ENCODE measurements at regions not wholly inside any gene's neighbourhood (a gene's known extent, or its start where the extent isn't known, plus 50 kb on each side); places are given as distances from the start of the nearest gene placed in this dataset.

GRCh38 chr3:95084738-95085137, 1021.9 kb downstream of the NSUN3 start:
- no peak for TF ChIP-seq CTCF (IDR thresholded peaks at IDR 0.05; ENCODE audit: low read depth, low read length)

GRCh38 chr3:95088464-95088863, 1025.6 kb downstream of the NSUN3 start:
- H3K27me3 ChIP-seq = no peaks in the 10 kb centered on the region
- no peak for TF ChIP-seq CTCF (IDR thresholded peaks at IDR 0.05; ENCODE audit: low read depth, low read length)
- H3K4me1 ChIP-seq (ENCODE audit: low read depth) = no peaks in the 10 kb centered on the region
- no peak for DNase-seq (ENCODE audit: low read depth in 1 of 2, low spot score in 1 of 2)
- no peaks in the 10 kb centered on the region for H3K36me3 ChIP-seq
- no peak overlapping the region for H3K27ac ChIP-seq
- no peaks in the 10 kb centered on the region for H3K9me3 ChIP-seq (ENCODE audit: low read depth)
- no peak overlapping the region for H3K4me3 ChIP-seq

More at GRCh38 chr3:95084738-95085137, 1021.9 kb downstream of the NSUN3 start:
- no peak for DNase-seq (ENCODE audit: low read depth in 1 of 2, low spot score in 1 of 2)
- Histone ChIP-seq H3K36me3 (no peaks in the 10 kb centered on the region), H3K4me1 (ENCODE audit: low read depth) (no peaks in the 10 kb centered on the region), H3K27me3 (no peaks in the 10 kb centered on the region), H3K27ac (no peak overlapping the region), H3K9me3 (ENCODE audit: low read depth) (no peaks in the 10 kb centered on the region), H3K4me3 (no peak overlapping the region)

- Histone ChIP-seq H3K27me3 (no peaks in the 10 kb centered on the region), H3K4me3 (no peak overlapping the region), H3K4me1 (ENCODE audit: low read depth) (no peaks in the 10 kb centered on the region), H3K36me3 (no peaks in the 10 kb centered on the region), H3K27ac (no peak overlapping the region), H3K9me3 (ENCODE audit: low read depth) (no peaks in the 10 kb centered on the region)
- DNase-seq (ENCODE audit: low read depth in 1 of 2, low spot score in 1 of 2) = peak in 1 of 2 donors; percentile 10
- TF ChIP-seq CTCF (IDR thresholded peaks at IDR 0.05; ENCODE audit: low read depth, low read length) = no peak
Measured at GRCh38 chr3:95097493-95097892, 1034.6 kb downstream of the NSUN3 start.

GRCh38 chr3:95120921-95121320, 1058.1 kb downstream of the NSUN3 start:
- Histone ChIP-seq H3K4me1 (ENCODE audit: low read depth) (no peaks in the 10 kb centered on the region), H3K36me3 (no peaks in the 10 kb centered on the region), H3K9me3 (ENCODE audit: low read depth) (no peaks in the 10 kb centered on the region), H3K27ac (no peak overlapping the region), H3K27me3 (no peaks in the 10 kb centered on the region), H3K4me3 (no peak overlapping the region)
- no peak for DNase-seq (ENCODE audit: low read depth in 1 of 2, low spot score in 1 of 2)
- TF ChIP-seq CTCF (IDR thresholded peaks at IDR 0.05; ENCODE audit: low read depth, low read length) = no peak

GRCh38 chr3:95123104-95123503, 1060.2 kb downstream of the NSUN3 start:
- H3K27ac ChIP-seq = no peak overlapping the region
- H3K4me1 ChIP-seq (ENCODE audit: low read depth) = no peaks in the 10 kb centered on the region
- H3K4me3 ChIP-seq = no peak overlapping the region
- TF ChIP-seq CTCF (IDR thresholded peaks at IDR 0.05; ENCODE audit: low read depth, low read length) = no peak
- H3K27me3 ChIP-seq = no peaks in the 10 kb centered on the region
- no peaks in the 10 kb centered on the region for H3K36me3 ChIP-seq
- H3K9me3 ChIP-seq (ENCODE audit: low read depth) = no peaks in the 10 kb centered on the region
- DNase-seq (ENCODE audit: low read depth in 1 of 2, low spot score in 1 of 2) = no peak

Measured in cardiac muscle cell (in vitro differentiated cells and primary cell).